HG03520 (cell line): ENCODE measurements at regions not wholly inside any gene's neighbourhood (a gene's known extent, or its start where the extent isn't known, plus 50 kb on each side); places are given as distances from the start of the nearest gene placed in this dataset.

Source experiments
- ATAC-seq: cut with Tn5 transposase; IDR thresholded peaks from one replicate; pipeline ENCODE4 v1.9.1; 2021; ENCODE audit warnings: mild to moderate bottlenecking, moderate library complexity; ENCODE audit not compliant: unreplicated experiment

GRCh38 chr16:73233846-73234424, 186.0 kb upstream of the ZFHX3 start:
- no peak for ATAC-seq

GRCh38 chr16:73233329-73233765, 185.4 kb upstream of the ZFHX3 start:
- no peak for ATAC-seq

GRCh38 chr16:73232555-73233328, 184.8 kb upstream of the ZFHX3 start:
- no peak for ATAC-seq

GRCh38 chr16:73231944-73232554, 184.1 kb upstream of the ZFHX3 start:
- ATAC-seq = no peak

- no peak for ATAC-seq
These were observed 183.5 kb upstream of the ZFHX3 start for GRCh38 chr16:73231379-73231778.

GRCh38 chr16:73230651-73231050, 182.7 kb upstream of the ZFHX3 start:
- no peak for ATAC-seq

GRCh38 chr16:73228649-73229048, 180.7 kb upstream of the ZFHX3 start:
- no peak for ATAC-seq

GRCh38 chr16:73226675-73227074, 178.7 kb upstream of the ZFHX3 start:
- no peak for ATAC-seq

- ATAC-seq = no peak
These were observed 178.1 kb upstream of the ZFHX3 start for GRCh38 chr16:73225983-73226382.

- ATAC-seq = no peak
These were observed 172.9 kb upstream of the ZFHX3 start for GRCh38 chr16:73220836-73221235.

GRCh38 chr16:73219176-73219575, 171.2 kb upstream of the ZFHX3 start:
- ATAC-seq = no peak

GRCh38 chr16:73217654-73218053, 169.7 kb upstream of the ZFHX3 start:
- no peak for ATAC-seq

GRCh38 chr16:73216932-73217331, 169.0 kb upstream of the ZFHX3 start:
- no peak for ATAC-seq

GRCh38 chr16:73215678-73216377, 167.9 kb upstream of the ZFHX3 start:
- ATAC-seq = no peak

GRCh38 chr16:73214825-73215677, 167.1 kb upstream of the ZFHX3 start:
- ATAC-seq = no peak

GRCh38 chr16:73213732-73214455, 166.0 kb upstream of the ZFHX3 start:
- no peak for ATAC-seq

- ATAC-seq = no peak
These were observed 164.5 kb upstream of the ZFHX3 start for GRCh38 chr16:73212431-73212830.

GRCh38 chr16:73210686-73211085, 162.8 kb upstream of the ZFHX3 start:
- ATAC-seq = no peak

GRCh38 chr16:73210084-73210483, 162.2 kb upstream of the ZFHX3 start:
- ATAC-seq = no peak

GRCh38 chr16:73209190-73209589, 161.3 kb upstream of the ZFHX3 start:
- no peak for ATAC-seq
